IPS-20b (cell line): ENCODE measurements at regions not wholly inside any gene's neighbourhood (a gene's known extent, or its start where the extent isn't known, plus 50 kb on each side); places are given as distances from the start of the nearest gene placed in this dataset.
"Not testable (repeated sequence)": the region's sequence is repeated elsewhere in the genome, so short reads cannot be mapped to it uniquely, and the experiment has no call there.

Experiments used
- H3K27ac ChIP-seq: one replicate; pipeline ENCODE4 v1.5.1; 2013; ENCODE audit warnings: low read length
- H3K27me3 ChIP-seq: 2 replicates; pipeline ENCODE4 v1.6.1; 2013; ENCODE audit warnings: mild to moderate bottlenecking, low read length, inconsistent platforms; ENCODE audit not compliant: insufficient read depth
- H3K36me3 ChIP-seq: 2 replicates; pipeline ENCODE4 v1.6.1; 2013; ENCODE audit warnings: low read depth, mild to moderate bottlenecking, inconsistent platforms, low read length, moderate library complexity; ENCODE audit not compliant: insufficient read depth
- H3K4me1 ChIP-seq: 2 replicates; pipeline ENCODE4 v1.6.1; 2013; ENCODE audit warnings: mild to moderate bottlenecking, control low read depth, inconsistent platforms, low read length, moderate library complexity; ENCODE audit not compliant: insufficient read depth
- H3K4me3 ChIP-seq: 2 replicates; pipeline ENCODE4 v1.5.1; 2013; ENCODE audit warnings: mild to moderate bottlenecking, low read length, inconsistent platforms
- H3K9ac ChIP-seq: 2 replicates; pipeline ENCODE4 v1.6.1; 2013; ENCODE audit warnings: low read depth, mild to moderate bottlenecking, inconsistent platforms, low read length, moderate library complexity
- H3K9me3 ChIP-seq: 2 replicates; pipeline ENCODE4 v1.6.1; 2013; ENCODE audit warnings: mild to moderate bottlenecking, low read depth, low read length, inconsistent platforms; ENCODE audit not compliant: insufficient read depth

DNA sequence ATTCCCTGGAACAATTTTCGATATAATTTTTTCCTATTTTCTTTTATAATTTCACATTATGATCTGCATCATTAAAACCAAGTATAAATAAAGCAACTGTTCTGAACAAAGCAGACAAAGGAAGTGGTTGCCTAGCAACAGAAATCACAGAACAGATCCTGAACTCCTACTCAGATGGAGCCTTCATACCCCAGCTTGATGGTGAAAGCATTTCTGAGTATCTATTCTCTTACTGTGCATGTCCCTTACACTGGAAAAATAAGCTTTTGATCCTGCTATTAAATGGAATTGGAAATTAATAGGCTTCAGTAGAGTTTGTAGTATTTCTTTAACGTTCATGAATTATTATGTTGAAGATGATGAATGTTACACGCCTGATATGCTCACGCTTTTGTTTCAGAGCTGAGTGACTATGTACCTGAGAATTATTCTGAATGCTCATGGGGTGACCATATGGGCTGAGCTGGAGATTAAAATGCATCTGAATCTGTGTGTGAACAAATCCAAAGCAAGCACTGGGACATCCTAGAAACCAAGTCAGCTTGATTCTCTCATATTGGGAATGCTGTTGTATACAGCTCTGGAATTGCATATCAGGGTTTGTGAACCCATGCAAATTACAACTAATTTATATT, 254.0 kb downstream of the KCNJ3 start:
- H3K36me3 ChIP-seq: no peaks in the 10 kb centered on the region
- H3K9me3 ChIP-seq: no peaks in the 10 kb centered on the region
- H3K4me1 ChIP-seq: no peaks in the 10 kb centered on the region
- no peak overlapping the region for H3K27ac ChIP-seq
- H3K27me3 ChIP-seq: no peaks in the 10 kb centered on the region
- no peak overlapping the region for H3K4me3 ChIP-seq
- H3K9ac ChIP-seq: no peak overlapping the region

DNA sequence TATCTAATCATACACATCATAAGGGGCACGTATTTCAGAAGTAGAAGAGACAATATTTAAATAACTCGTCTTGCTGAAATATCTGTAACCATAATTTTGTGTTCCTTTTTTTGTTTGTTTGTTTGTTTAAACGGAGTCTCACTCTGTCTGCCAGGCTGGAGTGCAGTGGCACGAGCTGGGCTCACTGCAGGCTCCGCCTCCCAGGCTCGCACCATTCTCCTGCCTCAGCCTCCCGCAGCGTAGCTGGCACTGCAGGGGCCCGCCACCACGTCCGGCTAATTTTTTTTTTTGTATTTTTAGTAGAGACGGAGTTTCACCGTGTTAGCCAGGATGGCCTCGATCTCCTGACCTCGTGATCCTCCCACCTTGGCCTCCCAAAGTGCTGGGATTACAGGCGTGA, 248.9 kb downstream of the KCNJ3 start:
- H3K9me3 ChIP-seq, H3K27ac ChIP-seq, H3K36me3 ChIP-seq, H3K9ac ChIP-seq, H3K4me1 ChIP-seq, H3K4me3 ChIP-seq: not testable (repeated sequence)
- H3K27me3 ChIP-seq: peaks cover 17% of the 10 kb centered on the region; the same call in 1 of the 2 replicates

- no peak overlapping the region for H3K27ac ChIP-seq
- no peaks in the 10 kb centered on the region for H3K36me3 ChIP-seq
- peaks cover 6% of the 10 kb centered on the region; the same call in 1 of the 2 replicates for H3K4me1 ChIP-seq
- H3K4me3 ChIP-seq: no peak overlapping the region
- H3K9ac ChIP-seq: no peak overlapping the region
- H3K27me3 ChIP-seq: peaks cover 17% of the 10 kb centered on the region; the same call in 1 of the 2 replicates
- H3K9me3 ChIP-seq: no peaks in the 10 kb centered on the region
Observed at GRCh38 chr2:154945984-154946383, 247.5 kb downstream of the KCNJ3 start.

GRCh38 chr2:154941379-154941778, 242.9 kb downstream of the KCNJ3 start:
- Histone ChIP-seq H3K27me3 (peaks cover 13% of the 10 kb centered on the region; the same call in 1 of the 2 replicates), H3K9me3 (no peaks in the 10 kb centered on the region), H3K27ac (no peak overlapping the region), H3K4me3 (no peak overlapping the region), H3K36me3 (no peaks in the 10 kb centered on the region), H3K9ac (no peak overlapping the region), H3K4me1 (peaks cover 6% of the 10 kb centered on the region; the same call in 1 of the 2 replicates)

DNA sequence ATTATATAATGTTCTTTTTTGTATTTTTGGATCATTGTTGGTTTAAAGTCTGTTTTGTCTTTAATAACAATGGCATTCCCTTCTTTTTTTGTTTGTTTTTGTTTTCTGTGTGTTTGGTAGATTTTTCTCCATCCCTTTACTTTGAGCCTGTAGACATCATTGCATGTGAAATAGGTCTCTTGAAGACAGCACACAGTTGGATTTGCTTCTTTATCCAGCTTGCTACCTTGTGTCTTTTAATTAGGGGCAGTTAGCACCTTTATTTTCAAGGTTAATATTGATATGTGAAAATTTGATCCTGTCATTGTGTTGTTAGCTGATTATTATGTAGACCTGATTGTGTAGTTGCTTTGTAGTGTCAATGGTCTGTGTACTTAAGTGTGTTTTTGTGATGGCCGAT, 235.7 kb downstream of the KCNJ3 start:
- Histone ChIP-seq H3K4me1 (no peaks in the 10 kb centered on the region), H3K9ac (no peak overlapping the region), H3K27me3 (no peaks in the 10 kb centered on the region), H3K27ac (no peak overlapping the region), H3K4me3 (no peak overlapping the region), H3K36me3 (no peaks in the 10 kb centered on the region), H3K9me3 (peaks cover 4% of the 10 kb centered on the region; the same call in 1 of the 2 replicates)

- no peaks in the 10 kb centered on the region for H3K27me3 ChIP-seq
- H3K27ac ChIP-seq: no peak overlapping the region
- no peak overlapping the region for H3K9ac ChIP-seq
- H3K9me3 ChIP-seq: no peaks in the 10 kb centered on the region
- no peaks in the 10 kb centered on the region for H3K36me3 ChIP-seq
- no peak overlapping the region for H3K4me3 ChIP-seq
- H3K4me1 ChIP-seq: no peaks in the 10 kb centered on the region
Observed at GRCh38 chr2:154924531-154924930, 226.0 kb downstream of the KCNJ3 start.

DNA sequence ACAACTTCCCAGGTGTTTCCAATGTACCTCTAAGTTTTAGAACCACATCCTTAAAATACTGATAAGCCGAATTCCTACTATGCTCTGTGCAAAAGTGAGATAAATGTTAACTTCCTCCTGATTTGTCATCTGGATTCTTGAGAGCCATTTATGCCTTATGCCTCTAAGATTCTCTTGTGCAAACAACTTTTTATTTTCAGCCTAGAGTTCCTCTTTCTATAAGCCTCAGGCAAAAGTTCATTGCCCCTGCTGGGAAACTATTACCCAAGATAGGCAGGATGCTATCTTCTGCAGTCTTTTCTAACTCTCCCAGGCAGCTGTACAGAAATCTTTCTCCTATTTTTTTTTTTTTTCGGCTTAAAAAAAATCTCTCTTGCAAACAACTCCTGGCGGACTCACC, 216.1 kb downstream of the KCNJ3 start:
- H3K36me3 ChIP-seq: no peaks in the 10 kb centered on the region
- H3K27ac ChIP-seq: no peak overlapping the region
- H3K4me1 ChIP-seq: 0 out of 2 replicates have a peak, but pooled peaks cover 7% of the 10 kb centered on the region
- H3K9me3 ChIP-seq: no peaks in the 10 kb centered on the region
- H3K4me3 ChIP-seq: no peak overlapping the region
- H3K27me3 ChIP-seq: no peaks in the 10 kb centered on the region
- H3K9ac ChIP-seq: no peak overlapping the region

DNA sequence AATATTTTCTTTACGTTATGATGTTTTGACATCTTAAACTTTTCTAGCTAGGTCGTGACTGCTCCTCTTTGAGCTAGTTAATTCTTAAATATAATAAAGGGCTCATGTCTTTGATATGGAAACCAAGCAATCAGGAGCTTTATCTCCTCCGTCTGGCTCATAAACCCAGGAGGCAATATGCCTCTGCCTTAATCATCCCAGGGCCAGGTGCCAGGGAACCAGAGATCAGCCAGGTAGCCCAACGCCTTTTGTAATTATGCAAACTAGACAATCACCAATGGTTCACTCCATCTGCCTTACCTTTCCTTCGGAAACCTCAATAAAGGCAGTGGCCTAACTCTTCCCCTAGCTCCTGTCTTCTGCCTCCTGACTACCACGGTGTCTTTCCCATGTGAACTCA, 213.7 kb downstream of the KCNJ3 start:
- Histone ChIP-seq H3K9ac (no peak overlapping the region), H3K36me3 (no peaks in the 10 kb centered on the region), H3K4me1 (0 out of 2 replicates have a peak, but pooled peaks cover 7% of the 10 kb centered on the region), H3K4me3 (no peak overlapping the region), H3K27me3 (no peaks in the 10 kb centered on the region), H3K27ac (no peak overlapping the region), H3K9me3 (no peaks in the 10 kb centered on the region)

- Histone ChIP-seq H3K4me3 (no peak overlapping the region), H3K4me1 (0 out of 2 replicates have a peak, but pooled peaks cover 7% of the 10 kb centered on the region), H3K9me3 (no peaks in the 10 kb centered on the region), H3K36me3 (no peaks in the 10 kb centered on the region), H3K9ac (no peak overlapping the region), H3K27me3 (no peaks in the 10 kb centered on the region), H3K27ac (no peak overlapping the region)
Observed at GRCh38 chr2:154911729-154912128, 213.2 kb downstream of the KCNJ3 start.

- H3K9me3 ChIP-seq: no peaks in the 10 kb centered on the region
- no peak overlapping the region for H3K4me3 ChIP-seq
- no peaks in the 10 kb centered on the region for H3K36me3 ChIP-seq
- no peak overlapping the region for H3K27ac ChIP-seq
- H3K9ac ChIP-seq: no peak overlapping the region
- 0 out of 2 replicates have a peak, but pooled peaks cover 7% of the 10 kb centered on the region for H3K4me1 ChIP-seq
- no peaks in the 10 kb centered on the region for H3K27me3 ChIP-seq
Observed at GRCh38 chr2:154910701-154911100, 212.2 kb downstream of the KCNJ3 start.

DNA sequence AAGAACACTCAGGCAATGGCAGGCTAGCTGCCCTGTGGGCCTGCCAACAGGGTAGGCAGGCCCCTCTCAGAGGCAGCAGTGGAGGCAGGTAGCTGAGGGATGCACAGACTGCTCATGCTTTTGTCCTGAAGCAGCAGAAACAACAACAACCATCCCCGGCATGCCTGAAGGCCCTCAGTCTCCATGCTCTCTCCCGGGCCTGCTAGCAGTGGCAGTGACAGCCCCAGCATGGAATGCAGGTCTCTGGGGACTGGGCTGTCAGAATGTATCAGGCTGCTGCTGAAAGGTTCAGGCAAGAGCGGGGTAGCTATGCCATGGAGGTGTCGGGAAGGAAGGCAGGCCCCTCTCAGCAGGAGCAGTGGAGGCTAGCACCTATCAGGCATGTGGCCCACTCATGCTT, 209.8 kb downstream of the KCNJ3 start:
- H3K4me1 ChIP-seq: no peaks in the 10 kb centered on the region
- no peaks in the 10 kb centered on the region for H3K27me3 ChIP-seq
- no peak overlapping the region for H3K4me3 ChIP-seq
- H3K9me3 ChIP-seq: no peaks in the 10 kb centered on the region
- H3K27ac ChIP-seq: no peak overlapping the region
- H3K36me3 ChIP-seq: no peaks in the 10 kb centered on the region
- H3K9ac ChIP-seq: no peak overlapping the region
